Muscle of leg (tissue), 3 donors: ENCODE measurements at regions not wholly inside any gene's neighbourhood (a gene's known extent, or its start where the extent isn't known, plus 50 kb on each side); places are given as distances from the start of the nearest gene placed in this dataset.
"Not testable (repeated sequence)": the region's sequence is repeated elsewhere in the genome, so short reads cannot be mapped to it uniquely, and the experiment has no call there.

ENCODE experiments used
- DNase-seq: peaks from one replicate; pipeline ENCODE4 v3.0.0; 2013
- H3K27ac ChIP-seq: one replicate; pipeline ENCODE4 v1.5.1; 2013; ENCODE audit warnings: mild to moderate bottlenecking, low read length, control low read depth
- H3K27me3 ChIP-seq: one replicate; pipeline ENCODE4 v1.6.1; 2013; ENCODE audit warnings: low read length; ENCODE audit not compliant: control insufficient read depth, insufficient read depth
- H3K36me3 ChIP-seq: one replicate; pipeline ENCODE4 v1.6.1; 2013; ENCODE audit warnings: low read length; ENCODE audit not compliant: control insufficient read depth, insufficient read depth
- H3K4me1 ChIP-seq: one replicate; pipeline ENCODE4 v1.6.1; 2013; ENCODE audit warnings: low read length; ENCODE audit not compliant: control insufficient read depth, insufficient read depth
- H3K4me3 ChIP-seq: one replicate; pipeline ENCODE4 v1.5.1; 2013; ENCODE audit warnings: low read length, control low read depth
- H3K9me3 ChIP-seq: replicated peaks from 2 replicates; pipeline ENCODE4 v1.6.1; 2013; ENCODE audit warnings: low read depth, low read length; ENCODE audit not compliant: control insufficient read depth
- WGBS: methylation state at CpG from one replicate; pipeline ENCODE4 v1.1.5; 2013; ENCODE audit warnings: missing lambda C conversion rate; ENCODE audit not compliant: insufficient coverage; 5-methylcytosine and 5-hydroxymethylcytosine counted together

DNA sequence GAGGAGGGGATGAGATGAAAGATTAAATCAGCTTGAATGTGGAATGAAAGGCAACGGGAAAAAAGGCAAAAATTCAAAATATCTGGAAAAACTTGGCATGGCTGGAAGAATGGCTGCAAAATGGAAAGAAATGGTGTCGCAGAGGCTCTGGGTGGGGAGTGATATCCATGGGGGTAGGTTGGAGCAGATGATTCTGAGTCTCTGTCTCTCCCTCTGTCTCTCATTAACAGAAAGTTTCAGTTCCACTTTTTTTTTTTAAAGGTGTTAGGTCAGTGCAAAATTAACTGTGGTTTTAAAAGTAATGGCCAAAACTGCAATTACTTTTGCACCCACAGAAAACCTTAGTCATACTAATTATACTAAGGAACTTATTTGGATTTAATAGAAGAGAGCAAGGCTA lies 931.1 kb upstream of the USP9Y start:
- Histone ChIP-seq H3K27ac (no peak overlapping the region), H3K36me3 (no peaks in the 10 kb centered on the region), H3K4me3 (no peak overlapping the region), H3K4me1 (no peaks in the 10 kb centered on the region), H3K9me3 (no peaks in the 10 kb centered on the region), H3K27me3 (no peaks in the 10 kb centered on the region)
- no CpG with 5 or more reads among the region's 2 CpGs for WGBS
- no peak for DNase-seq

DNA sequence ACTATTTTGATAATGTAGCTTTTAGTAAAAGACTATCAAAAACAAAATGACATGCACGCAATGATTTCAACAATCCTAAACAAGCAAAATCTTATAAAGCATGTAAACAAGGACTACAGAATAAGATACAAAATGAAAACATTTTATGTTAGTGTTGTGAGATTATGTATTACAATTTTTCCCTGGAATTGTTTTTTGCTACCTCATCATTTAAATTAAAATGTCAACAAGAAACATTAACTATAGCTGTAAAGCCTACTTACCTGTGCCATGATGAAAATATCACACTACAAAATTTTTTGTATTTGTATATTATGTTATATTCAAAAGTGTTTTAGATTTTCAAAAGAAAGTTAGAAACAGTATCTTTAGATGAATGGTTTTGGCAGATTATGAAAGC lies 921.3 kb upstream of the USP9Y start:
- H3K9me3 ChIP-seq, DNase-seq, H3K36me3 ChIP-seq, H3K4me3 ChIP-seq, H3K4me1 ChIP-seq, H3K27ac ChIP-seq, H3K27me3 ChIP-seq: not testable (repeated sequence)
- WGBS = no CpG with 5 or more reads among the region's 1 CpG

DNA sequence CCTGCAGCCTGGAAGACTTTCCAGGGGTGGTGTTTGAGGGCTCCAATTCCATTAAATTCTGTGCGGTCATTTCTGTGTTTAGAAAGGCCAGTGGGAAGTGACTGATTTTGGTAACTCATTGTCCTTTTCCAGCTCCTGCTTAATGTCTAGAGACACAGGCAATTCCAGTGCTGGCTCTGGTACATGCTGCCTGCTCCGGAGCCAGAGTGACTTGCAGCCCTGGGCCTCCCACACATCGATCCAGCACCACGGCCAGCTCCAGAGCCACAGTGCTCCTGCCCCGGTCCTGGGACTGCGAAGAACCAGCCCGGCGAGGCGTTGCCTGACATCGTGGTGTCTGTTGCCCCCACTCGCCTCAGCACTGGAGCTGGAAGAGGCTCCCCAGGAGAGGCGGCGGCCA lies 912.0 kb upstream of the USP9Y start:
- not testable (repeated sequence) for H3K36me3 ChIP-seq, H3K27ac ChIP-seq, H3K4me3 ChIP-seq, H3K4me1 ChIP-seq, H3K9me3 ChIP-seq, H3K27me3 ChIP-seq
- WGBS = no CpG with 5 or more reads among the region's 13 CpGs
- DNase-seq = peak; percentile 0

DNA sequence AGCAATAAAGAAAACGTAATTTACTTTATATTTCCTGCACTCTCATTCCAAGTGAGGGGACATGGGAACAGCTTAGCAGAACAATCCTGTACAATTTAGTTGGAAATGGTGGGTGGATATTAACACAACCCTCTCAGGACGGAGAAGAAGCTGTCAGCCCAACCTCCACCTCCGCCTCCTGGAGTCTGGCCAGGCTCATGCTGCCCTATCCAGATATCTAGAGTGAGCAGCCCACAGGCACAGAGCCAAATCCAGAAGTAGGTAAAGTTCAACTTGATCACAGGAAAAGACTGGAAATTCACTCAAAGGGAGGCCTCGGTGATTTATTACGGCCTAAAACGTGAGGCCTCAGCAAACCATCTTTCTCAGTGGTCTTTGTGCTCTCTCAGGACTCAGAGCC lies 877.3 kb upstream of the USP9Y start:
- not testable (repeated sequence) for H3K36me3 ChIP-seq, H3K4me1 ChIP-seq, DNase-seq, H3K4me3 ChIP-seq, H3K27ac ChIP-seq, H3K9me3 ChIP-seq, H3K27me3 ChIP-seq
- no CpG with 5 or more reads among the region's 6 CpGs for WGBS

DNA sequence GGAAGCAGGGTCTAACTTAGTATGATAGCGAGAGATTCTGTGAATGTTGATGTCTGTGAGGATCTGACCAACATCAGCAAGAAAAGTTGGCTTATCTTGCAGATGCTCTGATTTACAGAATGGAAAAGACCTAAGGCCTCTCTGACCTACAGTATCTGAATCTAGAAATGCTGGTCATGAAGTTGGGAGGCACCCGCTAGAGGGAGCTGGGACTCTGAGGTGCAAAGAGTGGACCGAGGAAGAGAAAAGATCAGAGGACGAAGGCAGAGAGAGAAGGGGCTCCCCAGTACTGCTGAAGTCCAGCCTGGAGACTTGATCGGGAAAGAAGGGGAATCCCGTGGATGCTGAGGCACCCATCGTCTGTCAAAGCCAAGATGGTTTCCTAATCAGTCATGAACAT lies 866.8 kb upstream of the USP9Y start:
- DNase-seq, H3K9me3 ChIP-seq, H3K36me3 ChIP-seq, H3K4me1 ChIP-seq, H3K4me3 ChIP-seq, H3K27me3 ChIP-seq, H3K27ac ChIP-seq: not testable (repeated sequence)
- WGBS = no CpG with 5 or more reads among the region's 7 CpGs
